ENCODE measurements at regions not wholly inside any gene's neighbourhood (a gene's known extent, or its start where the extent isn't known, plus 50 kb on each side); places are given as distances from the start of the nearest gene placed in this dataset.
A peak's percentile ranks its signal among the peaks of the same experiment; 100 is the strongest.

DNA sequence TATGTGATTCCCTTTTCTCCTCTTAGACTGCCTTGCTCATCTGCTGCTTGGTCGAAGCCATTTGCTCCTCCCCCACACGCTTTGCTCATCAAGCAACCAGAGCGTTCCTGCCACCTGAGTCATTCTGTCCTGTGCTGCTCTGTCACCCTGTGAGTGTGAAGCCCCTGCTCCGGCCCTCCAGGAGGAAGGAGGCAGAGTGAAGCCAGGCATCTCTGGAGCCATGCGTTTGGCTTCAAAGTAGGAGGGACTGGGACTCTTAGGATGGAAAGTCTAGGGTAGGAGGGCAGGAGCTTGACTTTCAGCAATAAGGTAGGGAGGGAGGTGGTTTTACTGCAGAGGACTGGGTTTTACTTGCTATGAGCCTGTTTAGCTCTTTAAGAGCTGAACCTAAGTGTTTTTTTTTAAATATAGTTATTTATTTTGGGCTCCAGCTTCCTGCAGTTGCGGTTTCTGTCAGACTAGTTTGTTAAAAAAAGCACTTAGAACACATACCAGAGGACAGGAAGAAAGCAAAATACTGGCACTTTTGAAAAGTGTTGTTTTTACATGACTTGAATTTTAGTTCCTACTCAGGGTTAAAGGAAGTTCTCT is 63.6 kb downstream of the SPINK2 start:
- peak; percentile 78 for DNase-seq

DNA sequence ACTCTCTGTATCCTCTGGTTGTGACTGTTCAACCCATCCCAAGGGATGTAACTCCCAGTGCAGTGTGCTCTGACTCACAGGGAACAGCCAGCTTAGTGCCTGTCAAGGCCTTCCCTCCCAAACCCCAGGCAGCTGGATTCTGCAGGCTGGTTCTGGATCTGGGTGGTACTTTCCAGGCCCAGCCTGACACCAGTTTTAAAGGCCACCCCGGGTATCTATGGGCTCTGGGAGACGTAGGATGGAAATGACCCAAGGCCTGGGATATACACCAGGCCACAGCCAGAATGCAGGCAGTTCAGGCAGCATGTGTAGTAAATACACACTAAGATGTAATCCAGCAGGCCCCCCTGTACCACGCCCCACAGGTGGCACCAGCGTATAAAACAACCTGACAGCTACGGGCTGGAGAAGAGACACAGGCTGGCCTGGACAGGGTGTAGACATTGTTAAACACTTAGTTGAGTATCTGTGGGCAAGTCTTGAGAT is 64.2 kb downstream of the SPINK2 start:
- DNase-seq = peak; percentile 31

DNA sequence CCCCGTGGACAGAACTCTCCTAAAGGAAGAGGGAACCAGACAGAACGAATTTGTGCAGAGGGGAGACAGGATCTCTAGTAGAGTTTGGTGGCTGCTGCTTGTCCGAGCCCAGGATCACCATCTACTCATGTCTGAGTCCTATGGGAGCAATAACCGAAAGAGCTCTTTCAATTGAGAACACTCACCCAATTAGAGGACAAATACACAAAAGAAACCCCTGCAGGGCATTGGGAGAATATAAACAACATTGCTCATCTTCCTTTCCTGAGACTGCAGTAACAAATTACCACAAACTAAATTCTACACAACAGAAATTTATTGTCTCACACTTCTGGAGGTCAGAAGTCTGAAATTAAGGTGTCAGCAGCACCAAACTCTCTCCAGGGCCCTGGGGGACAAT is 65.6 kb downstream of the SPINK2 start:
- DNase-seq = no peak

DNA sequence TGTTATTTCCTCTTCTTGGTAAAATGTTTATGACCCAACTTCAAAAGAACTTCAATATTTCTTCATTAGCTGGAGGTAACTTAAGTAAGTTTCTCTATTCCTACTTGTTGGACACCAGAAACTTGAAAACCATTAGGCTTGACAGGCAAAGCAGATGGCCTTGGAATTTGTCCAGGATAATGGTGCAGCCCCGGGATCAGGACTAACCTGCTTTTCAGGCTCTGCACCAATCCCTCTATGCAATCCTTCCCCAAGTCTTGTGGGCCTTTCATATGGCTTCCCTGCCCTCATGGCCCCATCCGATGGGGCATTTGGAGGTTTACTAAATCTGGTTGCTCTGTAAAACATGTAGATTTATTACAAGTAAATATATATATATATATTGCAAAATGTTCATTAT is 68.5 kb downstream of the SPINK2 start:
- no peak for DNase-seq

DNA sequence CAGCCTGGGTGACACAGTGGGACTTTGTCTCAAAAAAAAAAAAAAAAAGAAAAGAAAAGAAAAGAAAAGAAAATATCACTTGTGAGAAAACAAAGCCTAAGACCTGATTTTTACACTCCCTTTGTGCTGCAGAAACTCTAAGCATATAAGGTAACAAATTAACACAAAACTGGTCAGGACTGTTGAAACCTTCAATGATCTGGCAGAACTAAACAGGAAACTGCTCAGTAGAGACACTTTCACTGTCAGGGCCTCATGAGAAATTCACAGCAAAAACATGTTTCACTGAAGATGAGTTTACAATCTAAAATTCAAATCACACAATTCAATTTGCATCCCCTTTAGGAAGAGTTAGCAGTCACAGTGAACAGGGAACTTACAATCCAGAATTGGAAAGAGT is 69.1 kb upstream of the HOPX start:
- no peak for DNase-seq

DNA sequence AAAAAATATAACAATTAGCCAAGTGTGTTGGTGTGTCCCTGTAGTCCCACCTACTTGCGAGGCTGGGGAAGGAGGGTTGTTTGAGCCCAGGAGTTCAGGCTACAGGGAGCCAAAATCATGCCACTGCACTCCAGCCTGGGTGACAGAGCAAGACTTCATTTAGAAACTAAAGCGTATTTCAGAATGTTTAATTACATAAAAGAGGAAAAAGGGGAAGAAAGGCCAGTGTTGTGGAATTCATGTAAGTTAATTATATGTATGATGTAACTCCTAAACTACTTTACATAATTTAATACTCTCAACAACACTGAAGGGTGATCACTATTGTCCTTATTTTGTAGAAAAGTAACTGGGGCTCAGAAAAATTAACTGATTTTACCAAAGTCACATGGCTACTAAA is 67.2 kb upstream of the HOPX start:
- no peak for DNase-seq

DNA sequence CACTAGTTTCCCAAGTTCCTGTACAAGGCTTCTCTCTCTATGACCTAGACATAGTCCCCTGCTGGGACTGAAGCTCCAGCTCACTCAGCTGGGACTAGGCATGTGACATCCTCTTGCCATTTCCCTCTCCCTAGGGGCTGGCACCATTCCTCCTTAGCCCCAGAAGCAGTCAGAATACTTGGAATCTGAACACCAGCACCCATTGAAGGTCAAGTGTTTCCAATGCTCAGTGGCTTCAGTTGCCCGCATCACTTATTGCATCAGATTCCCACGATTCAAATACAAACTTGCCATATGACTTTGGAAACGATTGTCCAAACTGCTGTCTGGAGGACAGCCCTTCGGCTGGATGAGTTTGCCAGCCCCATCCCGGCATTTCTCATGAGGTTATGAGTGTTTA is 65.5 kb upstream of the HOPX start:
- no peak for DNase-seq

DNA sequence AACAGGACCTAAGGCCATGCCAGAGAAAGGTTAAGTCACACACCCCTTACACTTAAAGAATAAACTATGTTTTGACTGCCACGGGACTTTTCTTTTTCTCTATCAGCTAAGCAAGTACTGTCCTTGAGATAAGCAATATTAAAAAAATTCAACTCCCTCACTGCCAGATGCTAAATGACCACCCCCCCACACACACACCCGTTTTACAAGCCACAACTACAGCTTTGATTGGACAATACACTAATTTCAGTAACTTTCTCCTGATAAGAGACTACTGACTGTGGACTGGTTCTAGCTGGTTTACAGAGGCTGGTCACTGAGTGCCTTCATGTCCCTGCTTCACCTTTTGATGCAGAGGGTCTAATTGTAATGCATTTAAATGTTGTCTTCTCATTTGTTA is 63.9 kb upstream of the HOPX start:
- no peak for DNase-seq

DNA sequence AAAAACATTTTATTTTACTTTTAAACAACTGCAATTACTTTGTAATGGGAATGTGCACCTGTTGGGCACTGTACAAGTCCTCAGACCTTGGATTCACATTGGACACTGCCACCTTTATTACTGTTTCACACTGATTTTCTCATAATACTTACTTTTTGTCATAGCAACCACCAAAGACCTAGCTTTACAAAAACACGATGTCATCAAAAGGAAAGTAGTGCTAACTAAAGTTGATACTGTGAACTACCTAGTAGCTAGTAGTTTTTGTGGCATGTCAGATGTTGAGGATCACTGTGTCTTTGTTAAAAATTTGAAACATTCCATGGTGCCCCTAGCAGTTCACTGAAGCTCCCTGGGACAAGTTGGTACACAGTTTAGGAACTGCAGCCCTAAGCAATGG is 62.9 kb upstream of the HOPX start:
- DNase-seq = no peak

DNA sequence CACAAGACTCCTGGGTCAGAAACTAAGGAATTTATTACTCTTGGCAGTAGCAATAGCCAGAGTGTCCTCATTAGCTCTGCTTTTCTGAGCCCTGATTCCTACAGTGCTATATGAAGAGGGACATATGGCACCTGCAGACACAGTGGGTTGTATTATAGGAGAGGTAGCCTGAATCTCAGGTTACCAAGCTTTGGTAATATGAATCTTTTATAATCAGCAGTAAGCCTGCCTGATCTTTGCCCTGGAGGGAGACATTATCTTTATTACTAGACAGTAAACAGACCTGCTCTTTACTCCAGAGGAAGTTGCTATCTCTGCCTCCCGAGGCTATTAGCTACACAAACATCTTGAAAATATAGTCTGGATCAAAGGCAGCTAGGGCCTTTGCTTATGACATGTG is 62.5 kb upstream of the HOPX start:
- DNase-seq = no peak

DNA sequence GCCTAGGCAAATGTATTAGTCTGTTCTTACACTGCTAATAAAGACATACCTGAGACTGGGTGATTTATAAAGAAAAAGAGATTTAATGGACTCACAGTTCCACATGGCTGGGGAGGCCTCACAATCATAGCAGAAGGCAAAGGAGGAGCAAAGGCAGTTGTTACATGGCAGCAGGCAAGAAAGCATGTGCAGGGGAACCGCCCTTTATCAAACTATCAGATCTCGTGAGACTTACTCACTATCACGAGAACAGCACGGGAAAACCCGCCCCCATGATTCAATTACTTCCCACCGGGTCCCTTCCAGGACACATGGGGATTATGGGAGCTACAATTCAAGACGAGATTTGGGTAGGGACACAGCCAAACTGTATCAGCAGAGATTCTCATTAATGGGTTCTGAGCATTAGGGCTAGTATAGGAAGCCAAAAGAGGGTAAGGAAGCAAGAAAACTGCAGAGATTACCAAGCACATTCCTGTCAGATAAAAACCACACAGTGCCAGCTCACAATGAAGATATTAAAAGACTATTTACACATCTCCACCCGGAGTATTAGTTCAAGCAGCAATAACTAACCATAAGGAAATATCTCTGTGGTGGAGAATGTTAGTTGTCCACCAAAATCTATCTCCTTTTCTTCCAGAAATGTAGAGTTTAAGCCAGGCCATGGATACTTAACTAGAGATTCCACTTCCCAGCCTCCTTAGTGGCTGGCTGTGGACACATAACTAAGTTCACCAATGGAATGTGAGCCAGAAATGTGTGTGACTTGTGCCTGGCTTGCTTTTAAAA is 61.2 kb upstream of the HOPX start:
- DNase-seq = no peak

DNA sequence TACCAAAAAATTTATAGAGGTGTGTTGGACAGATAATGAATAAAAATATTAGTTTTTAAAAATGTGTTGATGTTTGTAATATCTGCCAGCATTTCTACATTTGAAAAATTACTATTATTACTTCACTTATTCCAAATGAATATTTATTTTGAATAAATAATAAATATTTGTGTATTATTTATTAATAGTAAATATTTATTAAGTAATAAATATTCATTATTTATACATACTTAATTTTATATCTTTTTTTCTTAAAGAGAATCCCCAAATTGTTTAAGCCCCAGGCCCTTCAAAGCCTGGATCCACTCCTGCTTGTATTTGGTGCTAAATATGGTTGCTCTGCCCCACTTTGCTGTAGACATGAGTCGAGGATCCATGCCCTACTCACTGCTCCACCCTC is 60.5 kb upstream of the HOPX start:
- no peak for DNase-seq

DNA sequence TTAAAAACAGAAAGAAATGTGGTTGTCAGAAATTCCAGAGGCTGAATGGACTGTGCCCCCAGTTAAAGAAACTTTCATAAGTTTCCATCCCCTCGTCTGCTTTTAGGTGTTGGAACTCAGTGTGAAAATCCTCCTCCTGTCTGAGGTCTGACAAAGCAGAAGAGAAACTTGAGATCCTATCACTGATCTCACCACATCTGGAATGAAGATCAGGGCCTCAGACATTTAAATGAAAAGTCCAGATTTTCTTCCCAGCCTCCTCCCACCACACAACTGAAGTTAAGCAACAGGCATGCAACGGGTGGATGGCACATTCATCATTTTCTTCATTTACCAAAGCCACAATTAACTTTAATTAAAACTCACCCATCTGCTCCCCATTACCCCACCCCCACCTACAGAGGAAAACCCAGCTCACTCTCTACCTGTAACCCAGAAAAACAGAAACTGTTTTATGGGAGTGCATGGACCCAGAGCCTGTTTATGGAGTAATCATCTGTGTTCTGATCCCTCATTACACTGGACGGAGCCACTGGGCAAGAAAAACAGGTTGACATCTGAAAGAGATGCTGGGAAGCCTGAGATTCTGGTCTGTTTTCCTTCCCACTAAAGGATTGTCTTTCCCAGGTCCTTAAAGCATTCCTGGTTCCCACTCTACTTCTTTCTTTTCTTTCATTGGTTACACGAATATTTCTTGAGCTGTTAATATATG is 58.1 kb upstream of the HOPX start:
- no peak for DNase-seq

DNA sequence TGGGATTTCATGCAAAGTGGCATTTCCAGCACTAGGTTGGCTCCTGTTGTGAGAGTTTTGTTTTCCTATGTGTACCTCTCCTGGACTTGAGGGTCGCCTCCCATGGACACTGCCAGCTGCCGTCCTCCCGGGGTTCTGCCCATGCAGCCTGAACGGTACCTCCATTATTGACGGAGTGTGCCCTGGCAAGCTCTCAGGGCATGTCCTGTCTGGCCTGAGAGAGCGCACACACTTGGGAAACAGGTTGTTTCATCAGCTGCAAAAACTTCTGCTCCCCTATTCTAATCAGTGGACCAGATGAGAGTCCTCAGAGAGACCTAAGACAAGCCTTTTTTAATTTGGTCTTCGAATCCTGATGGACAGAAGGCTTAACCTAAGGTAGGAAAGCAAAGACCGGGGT is 56.6 kb upstream of the HOPX start:
- no peak for DNase-seq

DNA sequence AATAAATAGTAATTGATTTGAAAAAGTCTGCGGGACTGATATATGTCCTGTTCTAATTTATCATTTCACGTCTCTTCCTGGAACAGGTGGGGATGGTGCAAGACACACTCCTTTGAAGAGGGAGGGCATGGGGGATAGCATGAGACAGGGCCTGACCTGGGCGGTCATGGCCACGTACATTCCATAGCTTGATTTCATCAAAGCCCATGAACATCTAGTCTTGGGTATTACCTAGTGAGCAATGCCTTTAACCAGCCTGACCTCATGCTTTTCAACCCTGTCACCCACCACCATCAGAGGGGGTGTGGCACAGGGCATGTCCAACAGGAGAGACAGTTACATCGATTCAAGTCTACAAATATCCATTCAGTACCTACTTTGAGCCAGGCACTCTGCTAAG is 52.3 kb upstream of the HOPX start:
- DNase-seq = no peak

DNA sequence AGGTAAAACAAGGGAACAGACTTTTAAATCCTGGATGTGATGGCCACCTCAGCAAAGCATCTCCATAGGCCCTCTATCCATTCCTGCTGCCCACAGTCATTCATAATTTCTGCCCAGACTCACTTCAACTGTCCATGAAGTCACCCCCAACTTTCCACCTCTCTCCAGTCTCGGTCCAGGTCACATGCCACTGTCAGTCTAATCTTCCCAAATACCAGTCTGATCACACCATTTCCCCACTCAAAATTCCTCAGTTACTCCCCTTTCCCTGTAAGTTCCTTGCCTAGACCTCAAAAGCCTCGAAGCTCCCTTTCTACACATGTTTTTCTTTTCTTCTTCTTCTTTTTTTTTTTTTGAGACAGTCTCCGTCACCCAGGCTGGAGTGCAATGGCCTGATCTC is 51.2 kb upstream of the HOPX start:
- no peak for DNase-seq

DNA sequence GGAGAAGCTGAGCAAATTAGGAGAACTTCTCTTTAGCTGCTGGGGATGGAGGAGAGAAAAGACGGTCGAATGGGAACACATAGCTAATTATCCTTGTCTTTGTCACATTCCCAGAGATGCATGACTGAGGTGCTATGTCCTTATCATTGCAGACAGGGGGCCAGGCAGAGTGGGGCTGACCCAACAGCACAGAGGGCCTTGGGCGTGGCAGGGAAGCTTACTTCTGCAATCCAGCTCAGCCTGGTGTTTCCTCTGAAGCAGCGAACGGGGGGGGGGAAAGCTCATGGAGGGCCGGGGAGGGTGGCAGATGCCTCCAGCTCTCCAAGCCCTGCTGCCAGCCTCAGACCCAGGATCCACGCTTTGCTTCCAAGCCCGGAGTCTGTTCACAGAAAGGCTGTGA is 50.8 kb upstream of the HOPX start:
- no peak for DNase-seq

All from activated naive CD4-positive, alpha-beta T cell treated with Interleukin-2 at 50 U/mL for 16 hours (primary cell).